GM12878 (cell line): ENCODE measurements at regions not wholly inside any gene's neighbourhood (a gene's known extent, or its start where the extent isn't known, plus 50 kb on each side); places are given as distances from the start of the nearest gene placed in this dataset.

Experiments used
- ATAC-seq: fragments of 200-7000 bp; cut with Tn5 transposase; 3 replicates; pipeline ENCODE4 v1.9.1; 2020; ENCODE audit warnings: mild to moderate bottlenecking, moderate library complexity
- BruUV-seq: library from RNA; stranded (reverse); fragments of 400-500 nt; replicated peaks from 2 replicates; lab custom pipeline; 2021; lab: Mats Ljungman, UMichigan
- CTCF ChIA-PET: fragments of 300-600 bp; sonication (Branson Sonifier 250); formaldehyde crosslinking; extraction: SDS; loops from one replicate; lab custom pipeline; 2021; ENCODE audit warnings: inconsistent platforms; lab: Yijun Ruan, JAX
- POLR2A ChIA-PET: fragments of 350-600 bp; formaldehyde crosslinking; extraction: SDS; loops from one replicate; lab custom pipeline; 2021; ENCODE audit warnings: inconsistent platforms; lab: Charles Lee
- RAD21 ChIA-PET: fragments of 300-600 bp; sonication (Branson Sonifier 250); formaldehyde crosslinking; loops from one replicate; lab custom pipeline; 2023; ENCODE audit warnings: antibody characterized with exemption; ENCODE audit not compliant: unreplicated experiment; lab: Charles Lee
- SMC1A ChIA-PET: fragments of 300-600 bp; sonication (Branson Sonifier 250); formaldehyde crosslinking; loops from one replicate; lab custom pipeline; 2023; ENCODE audit not compliant: unreplicated experiment, uncharacterized antibody; lab: Charles Lee
- DNase-seq: peaks from one replicate; pipeline ENCODE4 v3.0.0-alpha.2; 2011; ENCODE audit warnings: low read depth, low spot score
- FAIRE-seq: peaks from 3 replicates; lab custom pipeline; 2011; peaks lifted over from hg19 to GRCh38; lab: Jason Lieb, UNC
- H2AFZ ChIP-seq: 2 replicates; pipeline ENCODE4 v1.6.0; 2011; ENCODE audit warnings: low read depth, low read length, control low read depth; ENCODE audit not compliant: control insufficient read depth
- H3K27ac ChIP-seq: 2 replicates; pipeline ENCODE4 v1.5.1; 2011; ENCODE audit warnings: control low read depth; ENCODE audit not compliant: control insufficient read depth, insufficient read depth
- H3K27me3 ChIP-seq, 2 experiments: replicated peaks in 1 of 2; 2 replicates each; pipeline versions ENCODE4 v1.6.0 to v1.6.1; 2011; ENCODE audit warnings: low read length in 1 of 2; ENCODE audit not compliant: control insufficient read depth in 2 of 2, insufficient read depth in 2 of 2
- H3K36me3 ChIP-seq, 2 experiments: 2 replicates each; pipeline ENCODE4 v1.5.1; 2011; ENCODE audit warnings: low read length in 1 of 2; ENCODE audit not compliant: control insufficient read depth in 2 of 2, insufficient read depth in 2 of 2
- H3K4me1 ChIP-seq: 2 replicates; pipeline ENCODE4 v1.6.1; 2011; ENCODE audit warnings: mild to moderate bottlenecking, low read length, moderate library complexity, mixed read lengths; ENCODE audit not compliant: control insufficient read depth, insufficient read depth
- H3K4me2 ChIP-seq: 2 replicates; pipeline ENCODE4 v1.6.0; 2011; ENCODE audit warnings: control low read depth; ENCODE audit not compliant: control insufficient read depth, insufficient read depth
- H3K4me3 ChIP-seq: fragments of 200-600 bp; sonication (generic); 2 replicates; pipeline ENCODE4 v1.5.1; 2016
- H3K79me2 ChIP-seq: 2 replicates; pipeline ENCODE4 v1.6.0; 2011; ENCODE audit warnings: low read length; ENCODE audit not compliant: control insufficient read depth, insufficient read depth
- H3K9ac ChIP-seq: 2 replicates; pipeline ENCODE4 v1.8.0; 2011; ENCODE audit warnings: low read length, control low read depth, mixed read lengths; ENCODE audit not compliant: control insufficient read depth, insufficient read depth
- H3K9me3 ChIP-seq: replicated peaks from 3 replicates; pipeline ENCODE4 v1.5.1; 2011; ENCODE audit warnings: mild to moderate bottlenecking, low read length; ENCODE audit not compliant: control insufficient read depth, insufficient read depth
- H4K20me1 ChIP-seq: 2 replicates; pipeline ENCODE4 v1.6.0; 2011; ENCODE audit not compliant: control insufficient read depth, insufficient read depth
- HDGF ChIP-seq: fragments of 450-650 bp; IDR thresholded peaks from 2 replicates; pipeline ENCODE4 v1.6.1; 2016; ENCODE audit warnings: antibody characterized with exemption
- NR2C2 ChIP-seq: IDR thresholded peaks from 2 replicates; pipeline ENCODE4 v1.6.1; 2011; ENCODE audit warnings: borderline replicate concordance, low read depth; ENCODE audit not compliant: control insufficient read depth, insufficient read length
- POLR2AphosphoS2 ChIP-seq: IDR thresholded peaks from 2 replicates; pipeline ENCODE4 v1.6.1; 2011; ENCODE audit warnings: low read depth, mild to moderate bottlenecking, low read length, improper control_type of control experiment, moderate library complexity
- TAF1 ChIP-seq: IDR thresholded peaks from 2 replicates; pipeline ENCODE4 v1.6.1; 2011; ENCODE audit warnings: mild to moderate bottlenecking, low read depth, low read length, borderline replicate concordance
- TARDBP ChIP-seq: IDR thresholded peaks from 2 replicates; pipeline ENCODE4 v1.6.1; 2016; ENCODE audit warnings: borderline replicate concordance
- ZNF384 ChIP-seq: IDR thresholded peaks from 2 replicates; pipeline ENCODE4 v1.6.1; 2012; ENCODE audit warnings: low read depth, mild to moderate bottlenecking, low read length, improper control_type of control experiment, borderline replicate concordance
- WGBS: methylation state at CpG from one replicate; pipeline ENCODE4 v1.1.6; 2016; ENCODE audit warnings: low lambda C conversion rate; ENCODE audit not compliant: insufficient replicate concordance, insufficient coverage; ENCODE audit errors: missing lambda C conversion rate; 5-methylcytosine and 5-hydroxymethylcytosine counted together
- in situ Hi-C: fragments of 300-500 bp; cut with MboI; formaldehyde crosslinking; loops from 9 replicates; pipeline ENCODE4 v1.14.3; 2018; ENCODE audit warnings: mixed read lengths
- intact Hi-C: fragments of 100-400 bp; cut with micrococcal nuclease; formaldehyde crosslinking; loops from one replicate; pipeline ENCODE4 v1.14.2; 2022; ENCODE audit not compliant: unreplicated experiment
- TF ChIP-seq, protein P1 (sequence below): fragments of 450-650 bp; formaldehyde crosslinking; IDR thresholded peaks from 2 replicates; pipeline ENCODE4 v1.4.0; 2022; ENCODE audit warnings: mild to moderate bottlenecking, moderate library complexity
- TF ChIP-seq, protein P2 (sequence below): fragments of 450-650 bp; conservative IDR thresholded peaks from 2 replicates; pipeline ENCODE4 v1.6.1; 2017; ENCODE audit warnings: mild to moderate bottlenecking, moderate library complexity

DNA sequence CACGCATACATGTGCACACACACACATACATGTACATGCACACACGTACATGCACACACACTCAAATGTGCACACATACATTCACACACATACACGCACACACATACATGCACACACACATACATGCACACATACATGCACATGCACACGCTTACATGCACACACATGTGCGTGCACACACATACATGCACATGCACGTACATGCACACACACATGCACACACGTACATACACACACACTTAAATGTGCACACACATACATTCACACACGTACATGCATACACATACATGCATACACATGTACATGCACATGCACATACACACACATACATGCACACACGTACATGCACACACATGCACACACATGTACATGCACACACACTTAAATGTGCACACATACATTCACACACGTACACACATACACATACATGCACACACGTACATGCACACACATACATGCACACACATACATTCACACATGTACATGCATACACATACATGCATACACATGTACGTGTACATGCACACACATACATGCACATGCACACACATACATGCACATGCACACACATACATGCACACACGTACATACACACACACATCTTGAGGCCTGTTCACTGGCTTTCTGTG lies 283.7 kb upstream of the ID2 start:
- 56% methylated on average over 12 of the region's 13 CpGs for WGBS
- POLR2A ChIA-PET, result interaction anchor here (0.8 kb wide), 1 partner anchor 10 kb away, joined by 3 read pairs; no protein-coding TSS in a partner anchor
- Histone ChIP-seq H3K27me3 (no peaks in the 10 kb centered on the region), H4K20me1 (no peaks in the 10 kb centered on the region), H3K27ac (no peak overlapping the region), H3K4me1 (no peaks in the 10 kb centered on the region), H2AFZ (no peak overlapping the region), H3K9me3 (no peaks in the 10 kb centered on the region; the same call in 2 of the 3 replicates), H3K4me3 (no peak overlapping the region), H3K4me2 (no peak overlapping the region), H3K9ac (no peak overlapping the region), H3K36me3 (peaks cover 0 to 4% of the 10 kb centered on the region in 2 experiments; a peak in 2 of 4 replicates), H3K79me2 (no peaks in the 10 kb centered on the region)
- ATAC-seq (no peak), DNase-seq (no peak), FAIRE-seq (no peak)
- RAD21 ChIA-PET, result no interaction called here
- intact Hi-C loops (no loop called here), in situ Hi-C loops (no loop called here)
- TF ChIP-seq NR2C2, result peak; percentile 46
- no peak for TF ChIP-seq HDGF
- SMC1A ChIA-PET, result no interaction called here
- CTCF ChIA-PET, result no interaction called here
- BruUV-seq, result no TSS peak

DNA sequence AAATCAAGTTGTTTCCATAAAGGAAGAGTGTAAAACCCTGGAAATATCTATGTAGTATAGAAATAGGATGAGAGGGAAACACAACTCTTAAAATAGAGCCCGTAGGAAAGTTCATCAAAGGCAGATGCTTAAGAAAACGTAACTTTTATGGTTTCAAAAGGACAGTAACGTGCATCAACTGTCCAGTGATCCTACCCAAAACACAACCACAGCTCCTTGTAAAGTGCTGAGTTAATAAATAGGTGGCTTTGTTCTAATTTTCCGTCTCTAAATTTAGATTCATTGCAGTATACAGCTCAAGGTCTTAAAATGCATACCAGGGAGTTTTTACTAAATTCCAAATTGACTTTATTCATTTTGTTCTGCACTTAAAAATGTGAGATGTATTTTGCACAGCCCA lies 282.1 kb upstream of the ID2 start:
- WGBS, result 23% methylated on average over 4 of the region's 4 CpGs
- ChIA-PET POLR2A (no interaction called here), SMC1A (interaction anchor here (0.7 to 1.0 kb wide), 3 partner anchors 19 to 81 kb away, joined by 3 read pairs; no protein-coding TSS in a partner anchor), RAD21 (no interaction called here), CTCF (interaction anchor here (1.0 kb wide), 1 partner anchor 12 kb away, joined by 3 read pairs; no protein-coding TSS in a partner anchor)
- no peaks in the 10 kb centered on the region for H3K79me2 ChIP-seq
- H3K4me2 ChIP-seq, result no peak overlapping the region
- DNase-seq (no peak), FAIRE-seq (no peak), ATAC-seq (no peak)
- no peak for TF ChIP-seq TARDBP
- TF ChIP-seq, protein P1, sequence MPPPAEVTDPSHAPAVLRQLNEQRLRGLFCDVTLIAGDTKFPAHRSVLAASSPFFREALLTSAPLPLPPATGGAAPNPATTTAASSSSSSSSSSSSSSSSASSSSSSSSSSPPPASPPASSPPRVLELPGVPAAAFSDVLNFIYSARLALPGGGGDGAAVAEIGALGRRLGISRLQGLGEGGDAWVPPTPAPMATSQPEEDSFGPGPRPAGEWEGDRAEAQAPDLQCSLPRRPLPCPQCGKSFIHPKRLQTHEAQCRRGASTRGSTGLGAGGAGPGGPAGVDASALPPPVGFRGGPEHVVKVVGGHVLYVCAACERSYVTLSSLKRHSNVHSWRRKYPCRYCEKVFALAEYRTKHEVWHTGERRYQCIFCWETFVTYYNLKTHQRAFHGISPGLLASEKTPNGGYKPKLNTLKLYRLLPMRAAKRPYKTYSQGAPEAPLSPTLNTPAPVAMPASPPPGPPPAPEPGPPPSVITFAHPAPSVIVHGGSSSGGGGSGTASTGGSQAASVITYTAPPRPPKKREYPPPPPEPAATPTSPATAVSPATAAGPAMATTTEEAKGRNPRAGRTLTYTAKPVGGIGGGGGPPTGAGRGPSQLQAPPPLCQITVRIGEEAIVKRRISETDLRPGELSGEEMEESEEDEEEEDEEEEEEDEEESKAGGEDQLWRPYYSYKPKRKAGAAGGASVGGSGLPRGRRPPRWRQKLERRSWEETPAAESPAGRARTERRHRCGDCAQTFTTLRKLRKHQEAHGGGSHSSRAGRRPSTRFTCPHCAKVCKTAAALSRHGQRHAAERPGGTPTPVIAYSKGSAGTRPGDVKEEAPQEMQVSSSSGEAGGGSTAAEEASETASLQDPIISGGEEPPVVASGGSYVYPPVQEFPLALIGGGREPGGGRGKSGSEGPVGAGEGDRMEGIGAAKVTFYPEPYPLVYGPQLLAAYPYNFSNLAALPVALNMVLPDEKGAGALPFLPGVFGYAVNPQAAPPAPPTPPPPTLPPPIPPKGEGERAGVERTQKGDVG (CRISPR knock-in tag), result no peak
- TF ChIP-seq POLR2AphosphoS2, result no peak
- TF ChIP-seq, protein P2, sequence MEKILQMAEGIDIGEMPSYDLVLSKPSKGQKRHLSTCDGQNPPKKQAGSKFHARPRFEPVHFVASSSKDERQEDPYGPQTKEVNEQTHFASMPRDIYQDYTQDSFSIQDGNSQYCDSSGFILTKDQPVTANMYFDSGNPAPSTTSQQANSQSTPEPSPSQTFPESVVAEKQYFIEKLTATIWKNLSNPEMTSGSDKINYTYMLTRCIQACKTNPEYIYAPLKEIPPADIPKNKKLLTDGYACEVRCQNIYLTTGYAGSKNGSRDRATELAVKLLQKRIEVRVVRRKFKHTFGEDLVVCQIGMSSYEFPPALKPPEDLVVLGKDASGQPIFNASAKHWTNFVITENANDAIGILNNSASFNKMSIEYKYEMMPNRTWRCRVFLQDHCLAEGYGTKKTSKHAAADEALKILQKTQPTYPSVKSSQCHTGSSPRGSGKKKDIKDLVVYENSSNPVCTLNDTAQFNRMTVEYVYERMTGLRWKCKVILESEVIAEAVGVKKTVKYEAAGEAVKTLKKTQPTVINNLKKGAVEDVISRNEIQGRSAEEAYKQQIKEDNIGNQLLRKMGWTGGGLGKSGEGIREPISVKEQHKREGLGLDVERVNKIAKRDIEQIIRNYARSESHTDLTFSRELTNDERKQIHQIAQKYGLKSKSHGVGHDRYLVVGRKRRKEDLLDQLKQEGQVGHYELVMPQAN, result no peak
- TF ChIP-seq ZNF384, result no peak
- no peak for TF ChIP-seq TAF1
- H3K4me1 ChIP-seq, result no peaks in the 10 kb centered on the region; the same call in 1 of the 2 replicates
- H3K27ac ChIP-seq, result no peak overlapping the region
- H3K9ac ChIP-seq, result no peak overlapping the region
- H3K27me3 ChIP-seq, result no peaks in the 10 kb centered on the region
- H3K9me3 ChIP-seq, result no peaks in the 10 kb centered on the region; the same call in 2 of the 3 replicates
- in situ Hi-C loops, result no loop called here
- H3K36me3 ChIP-seq, result peaks cover 0 to 2% of the 10 kb centered on the region in 2 experiments; a peak in 2 of 4 replicates
- no peak overlapping the region for H2AFZ ChIP-seq
- BruUV-seq, result no TSS peak
- no peaks in the 10 kb centered on the region for H4K20me1 ChIP-seq
- intact Hi-C loops, result no loop called here
- no peak overlapping the region for H3K4me3 ChIP-seq
